LNCAP (cell line): ENCODE measurements at regions not wholly inside any gene's neighbourhood (a gene's known extent, or its start where the extent isn't known, plus 50 kb on each side); places are given as distances from the start of the nearest gene placed in this dataset.

Source experiments
- TF ChIP-seq, protein P1 (sequence below): fragments of 450-650 bp; IDR thresholded peaks from 2 replicates; pipeline ENCODE4 v1.5.1; 2017; ENCODE audit warnings: mild to moderate bottlenecking

DNA sequence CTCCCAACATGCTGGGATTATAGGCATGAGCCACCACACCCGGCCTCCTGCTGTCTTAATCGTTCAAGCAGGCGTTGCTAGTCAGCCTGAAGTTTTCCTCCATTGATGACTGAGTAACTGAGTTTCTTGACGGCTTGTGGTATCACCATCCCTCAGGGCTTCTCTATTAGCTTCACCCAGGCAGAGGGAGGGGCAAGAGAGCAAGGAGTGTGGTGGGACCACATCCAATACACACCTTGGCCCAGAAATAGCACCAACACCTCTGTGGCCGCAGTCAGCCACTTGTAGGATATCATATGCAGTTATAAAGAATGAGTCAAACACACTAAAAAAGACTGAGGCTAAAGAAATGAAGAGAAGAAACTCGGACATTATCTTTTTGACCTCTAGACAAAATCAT lies 1009.4 kb upstream of the CELF4 start:
- TF ChIP-seq, protein P1, sequence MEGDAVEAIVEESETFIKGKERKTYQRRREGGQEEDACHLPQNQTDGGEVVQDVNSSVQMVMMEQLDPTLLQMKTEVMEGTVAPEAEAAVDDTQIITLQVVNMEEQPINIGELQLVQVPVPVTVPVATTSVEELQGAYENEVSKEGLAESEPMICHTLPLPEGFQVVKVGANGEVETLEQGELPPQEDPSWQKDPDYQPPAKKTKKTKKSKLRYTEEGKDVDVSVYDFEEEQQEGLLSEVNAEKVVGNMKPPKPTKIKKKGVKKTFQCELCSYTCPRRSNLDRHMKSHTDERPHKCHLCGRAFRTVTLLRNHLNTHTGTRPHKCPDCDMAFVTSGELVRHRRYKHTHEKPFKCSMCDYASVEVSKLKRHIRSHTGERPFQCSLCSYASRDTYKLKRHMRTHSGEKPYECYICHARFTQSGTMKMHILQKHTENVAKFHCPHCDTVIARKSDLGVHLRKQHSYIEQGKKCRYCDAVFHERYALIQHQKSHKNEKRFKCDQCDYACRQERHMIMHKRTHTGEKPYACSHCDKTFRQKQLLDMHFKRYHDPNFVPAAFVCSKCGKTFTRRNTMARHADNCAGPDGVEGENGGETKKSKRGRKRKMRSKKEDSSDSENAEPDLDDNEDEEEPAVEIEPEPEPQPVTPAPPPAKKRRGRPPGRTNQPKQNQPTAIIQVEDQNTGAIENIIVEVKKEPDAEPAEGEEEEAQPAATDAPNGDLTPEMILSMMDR: no peak

DNA sequence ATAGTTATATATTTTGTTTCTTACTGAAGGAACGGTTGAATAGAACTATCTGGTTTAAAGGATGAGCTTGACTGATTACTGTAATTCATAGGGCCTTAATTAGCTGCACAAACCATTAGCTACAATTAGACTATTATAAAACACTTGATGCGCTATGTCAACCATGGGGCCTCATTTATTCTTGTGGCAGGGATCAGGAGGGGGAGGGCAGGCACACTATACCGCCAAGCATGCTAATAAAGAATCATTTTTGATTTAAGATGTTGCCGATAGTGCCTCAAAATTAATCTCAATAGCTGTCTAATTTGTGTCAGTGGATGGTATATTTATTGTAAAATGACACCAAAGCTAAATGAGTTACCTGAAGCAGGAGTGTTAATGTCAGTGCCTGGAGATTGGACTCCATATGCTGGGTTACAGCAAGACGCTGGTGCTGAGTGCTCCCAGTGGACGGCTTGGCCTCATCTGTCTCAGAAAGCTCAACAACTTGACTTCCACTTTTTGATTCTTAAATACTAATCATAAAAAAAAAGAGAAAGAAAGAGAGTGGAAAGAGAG lies 1007.0 kb upstream of the CELF4 start:
- TF ChIP-seq, protein P1: no peak

DNA sequence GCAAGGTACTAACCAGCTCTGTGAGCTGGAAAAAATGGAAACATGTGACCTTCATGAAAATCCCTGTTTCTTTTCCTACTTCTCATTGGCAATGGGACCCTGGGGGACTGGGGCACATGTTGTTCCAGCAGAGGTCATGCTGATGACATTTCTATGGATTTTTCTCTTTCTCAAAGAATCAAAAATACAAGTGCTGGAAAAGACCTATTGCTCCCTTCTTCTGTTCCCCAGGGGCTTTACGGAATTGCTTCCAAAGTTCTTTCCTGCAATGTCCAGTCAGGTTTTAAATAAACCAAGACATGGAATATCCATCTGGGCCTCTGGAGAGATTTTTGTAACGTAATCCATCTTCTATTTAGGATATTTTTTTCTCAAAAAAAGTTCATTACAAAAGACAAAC lies 1006.1 kb upstream of the CELF4 start:
- TF ChIP-seq, protein P1: no peak

DNA sequence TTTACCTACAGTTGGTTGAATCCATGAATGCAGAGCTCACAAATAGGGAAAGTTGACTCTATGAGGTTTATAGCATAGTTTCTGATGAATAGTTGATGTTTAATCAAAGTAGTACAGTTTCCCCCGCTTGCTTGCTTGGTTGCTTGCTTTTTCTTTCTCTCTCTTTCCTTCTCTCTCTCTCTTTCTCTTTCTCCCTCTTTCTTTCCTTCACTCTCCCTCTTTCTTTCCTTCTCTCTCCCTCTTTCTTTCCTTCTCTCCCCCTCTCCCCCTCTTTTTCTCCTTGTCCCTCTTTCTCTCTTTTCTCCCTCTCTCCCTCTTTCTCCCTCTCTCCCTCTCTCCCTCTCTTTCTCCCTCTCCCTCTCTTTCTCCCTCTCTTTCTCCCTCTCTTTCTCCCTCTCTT lies 999.9 kb upstream of the CELF4 start:
- TF ChIP-seq, protein P1: no peak

DNA sequence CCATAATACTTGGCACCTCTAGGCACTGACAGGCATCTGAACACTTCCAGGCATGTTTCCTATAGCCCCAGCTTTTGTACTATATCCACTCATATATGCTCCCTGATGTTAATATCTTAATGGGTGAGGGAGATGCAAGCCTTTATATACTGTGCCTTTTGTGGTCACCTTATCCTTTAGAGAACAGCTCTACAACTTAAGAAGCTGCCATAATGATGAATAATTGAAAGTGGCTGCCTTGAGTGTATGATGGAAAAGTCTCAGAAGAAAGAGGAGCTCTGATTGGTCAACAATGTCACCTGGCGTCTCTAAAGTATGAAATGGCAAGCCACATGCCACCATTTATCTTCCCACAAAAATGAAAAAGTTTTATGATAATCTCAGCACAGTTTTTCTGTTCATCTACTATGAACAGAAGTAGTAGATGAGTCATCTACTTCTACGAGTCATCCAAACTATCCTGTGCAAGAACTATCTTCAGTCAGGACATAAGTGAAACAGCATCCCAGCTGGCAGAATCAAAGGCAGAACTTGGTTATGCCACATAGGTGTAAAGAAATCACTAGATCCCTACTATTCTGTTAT lies 997.9 kb upstream of the CELF4 start:
- TF ChIP-seq, protein P1: no peak

DNA sequence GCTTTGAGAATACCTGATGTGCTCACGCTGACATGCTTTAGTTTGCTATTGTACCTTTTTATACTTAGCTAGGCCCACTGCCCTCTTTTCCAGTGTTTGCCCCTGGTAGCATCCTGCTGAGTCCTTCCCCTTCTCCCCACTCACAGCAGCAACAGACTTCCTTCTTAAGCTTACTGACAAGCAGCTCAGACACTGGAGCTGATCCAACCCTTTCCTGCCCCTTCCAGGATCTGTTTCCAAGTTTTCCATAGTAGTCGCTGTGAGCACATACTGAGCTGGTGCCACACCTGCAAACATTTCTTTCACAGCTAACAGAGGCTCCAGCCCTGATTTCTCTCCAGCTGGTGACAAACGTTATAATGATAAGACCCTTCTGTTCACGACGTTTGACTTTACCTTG lies 991.4 kb upstream of the CELF4 start:
- TF ChIP-seq, protein P1: no peak

DNA sequence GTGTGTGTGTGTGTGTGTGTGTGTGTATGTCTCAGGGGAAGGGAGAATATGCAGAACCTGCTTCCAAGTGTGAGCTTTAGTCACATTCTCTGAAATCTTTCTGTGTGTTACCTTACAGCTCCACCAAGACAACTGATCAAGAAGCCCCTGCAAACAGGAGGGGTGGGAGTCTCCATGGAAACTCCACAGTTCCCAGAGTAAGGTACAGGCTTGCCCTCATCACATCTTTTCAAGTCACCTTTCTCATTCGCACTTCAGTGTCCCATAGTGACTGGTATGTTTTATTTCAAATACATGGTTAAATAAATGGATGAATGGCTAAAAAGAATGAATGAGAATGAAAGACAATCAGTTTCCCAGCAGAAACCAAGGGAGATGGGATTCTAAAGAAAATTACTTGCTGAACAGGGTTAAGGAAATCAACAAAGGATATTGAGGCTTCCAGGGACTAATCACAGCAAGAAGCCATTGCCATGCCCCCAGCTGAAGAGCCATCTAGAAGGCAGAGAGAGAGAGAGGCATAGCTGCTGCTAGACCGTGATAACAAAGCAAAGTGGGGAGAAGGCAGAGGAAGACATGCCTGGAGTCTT lies 987.2 kb upstream of the CELF4 start:
- TF ChIP-seq, protein P1: no peak
